ENCODE measurements at regions not wholly inside any gene's neighbourhood (a gene's known extent, or its start where the extent isn't known, plus 50 kb on each side); places are given as distances from the start of the nearest gene placed in this dataset.
"Not testable (repeated sequence)": the region's sequence is repeated elsewhere in the genome, so short reads cannot be mapped to it uniquely, and the experiment has no call there.

DNA sequence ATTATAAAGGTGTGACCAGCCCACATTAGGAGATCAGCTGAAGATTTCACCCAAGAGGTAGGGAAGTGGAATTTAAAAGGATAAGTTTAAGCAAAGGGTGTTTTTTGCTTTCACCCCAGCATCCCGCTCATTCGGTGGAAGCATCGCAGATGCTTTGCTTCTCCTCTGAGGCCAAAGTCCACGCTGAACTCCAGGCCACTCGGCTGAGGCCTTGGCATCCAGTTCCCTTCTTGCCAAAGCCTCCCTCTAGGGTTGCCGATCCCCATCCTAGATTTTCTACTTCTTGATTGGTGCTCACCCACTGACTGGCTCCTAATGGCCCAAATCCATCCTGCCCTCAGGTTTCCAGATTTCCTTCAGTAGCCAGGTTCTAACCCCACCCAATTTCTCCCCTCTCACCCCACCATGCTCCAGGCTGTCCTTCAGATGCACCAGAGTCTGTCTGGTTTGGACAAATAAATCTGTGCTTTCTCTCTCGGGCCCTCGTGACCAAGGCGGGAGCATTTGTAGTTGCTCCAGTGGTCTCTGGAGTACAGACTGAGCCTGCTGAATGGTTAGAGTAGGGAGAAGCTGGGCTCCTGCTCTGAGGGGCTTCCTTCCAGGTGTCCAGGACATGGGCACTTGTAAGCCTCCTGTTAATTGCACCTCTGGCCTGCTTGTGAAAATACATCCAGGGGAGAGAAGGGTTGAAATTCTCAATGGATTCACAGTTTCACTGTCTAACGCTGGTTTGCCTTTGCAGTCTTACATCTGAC is 193.2 kb downstream of the C1orf94 start:
- no peak for DNase-seq (ENCODE audit: low spot score)

DNA sequence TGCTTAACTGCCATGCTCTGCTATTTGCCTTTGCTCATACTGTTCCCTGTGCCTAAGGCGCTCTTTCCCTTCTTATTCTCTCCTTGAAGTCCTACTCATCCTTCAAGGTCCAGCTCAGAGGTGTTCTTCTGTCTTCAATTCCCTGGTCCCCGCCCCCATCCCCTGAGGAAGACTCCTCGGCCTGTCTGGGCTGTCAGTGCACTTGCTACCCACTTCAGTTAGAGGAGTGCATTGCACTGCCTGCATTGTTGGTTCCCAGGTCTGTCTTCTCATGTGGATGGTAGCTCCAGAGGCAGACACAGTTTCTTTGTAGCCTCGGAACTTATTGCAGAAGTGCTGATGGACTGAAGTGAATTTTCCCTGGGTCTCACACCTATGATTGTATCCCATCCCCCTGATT is 194.0 kb downstream of the C1orf94 start:
- no peak for DNase-seq (ENCODE audit: low spot score)

DNA sequence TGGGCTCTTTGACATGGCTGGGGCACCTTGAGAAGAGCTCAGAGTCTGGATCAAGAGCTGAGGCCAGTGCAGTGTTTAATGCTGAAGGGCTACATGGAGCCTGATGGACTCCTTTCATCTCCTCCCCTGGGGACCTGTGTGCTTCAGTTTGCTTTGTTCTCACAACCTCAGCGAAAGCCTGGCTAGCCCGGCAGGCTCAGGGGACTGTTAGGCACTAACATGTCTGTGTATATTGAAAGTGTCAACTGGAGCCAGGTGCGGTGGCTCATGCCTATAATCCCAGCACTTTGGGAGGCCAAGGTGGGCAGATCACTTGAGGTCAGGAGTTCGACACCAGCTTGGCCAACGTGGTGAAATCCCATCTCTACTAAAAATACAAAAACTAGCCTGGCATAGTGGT is 194.5 kb downstream of the C1orf94 start:
- not testable (repeated sequence) for DNase-seq (ENCODE audit: low spot score)

DNA sequence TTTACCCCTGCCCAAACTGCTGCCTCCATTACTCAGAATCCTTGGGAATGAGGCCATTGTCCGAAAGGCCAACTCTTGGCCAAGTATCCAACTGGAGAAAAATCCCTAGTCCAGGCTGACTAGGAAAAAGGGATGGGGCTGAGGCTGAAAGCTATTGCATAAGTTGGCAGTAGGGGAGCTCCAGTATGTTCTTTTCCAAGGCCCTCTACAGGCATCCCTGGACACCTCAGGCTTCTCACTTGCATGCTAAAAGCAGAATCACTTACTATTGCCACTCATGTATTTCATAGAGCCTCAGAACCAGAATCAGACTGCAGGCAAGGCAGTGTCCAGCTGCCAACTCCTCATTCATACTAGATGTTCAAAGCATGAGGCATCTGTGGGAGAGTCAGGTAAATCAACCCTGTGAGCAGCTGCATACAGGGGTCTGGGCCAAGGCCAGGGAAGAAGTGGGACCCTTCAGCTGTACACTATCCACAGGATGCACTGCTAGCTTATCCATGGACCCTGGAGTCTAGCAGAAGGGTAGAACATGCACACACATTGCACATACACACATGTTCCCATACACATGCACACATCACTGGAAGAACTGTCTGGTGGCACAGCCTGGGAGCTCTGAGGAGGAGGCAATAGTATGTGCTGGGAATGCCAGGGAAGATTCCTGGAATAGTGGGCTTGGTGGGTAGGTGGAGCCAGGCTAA is 195.3 kb downstream of the C1orf94 start:
- no peak for DNase-seq (ENCODE audit: low spot score)

DNA sequence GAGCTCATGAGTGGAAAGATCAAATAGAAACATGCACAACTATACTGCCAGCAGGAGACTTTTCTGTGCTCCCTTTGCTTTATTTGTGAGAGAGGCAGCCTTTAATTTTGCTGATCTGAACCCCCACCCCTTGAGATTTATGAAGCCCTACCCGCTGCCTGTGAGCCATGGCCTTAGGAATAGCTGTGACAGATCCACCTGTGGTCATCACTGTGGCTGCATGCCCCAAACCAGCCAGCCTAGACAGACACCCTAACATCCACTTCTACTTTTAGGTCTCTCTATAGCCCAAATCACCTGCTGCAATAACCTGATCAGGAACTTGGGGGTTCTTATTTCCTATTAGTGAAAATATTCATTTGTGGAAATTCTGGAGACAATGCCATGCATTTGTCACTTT is 196.2 kb downstream of the C1orf94 start:
- DNase-seq (ENCODE audit: low spot score) = no peak

DNA sequence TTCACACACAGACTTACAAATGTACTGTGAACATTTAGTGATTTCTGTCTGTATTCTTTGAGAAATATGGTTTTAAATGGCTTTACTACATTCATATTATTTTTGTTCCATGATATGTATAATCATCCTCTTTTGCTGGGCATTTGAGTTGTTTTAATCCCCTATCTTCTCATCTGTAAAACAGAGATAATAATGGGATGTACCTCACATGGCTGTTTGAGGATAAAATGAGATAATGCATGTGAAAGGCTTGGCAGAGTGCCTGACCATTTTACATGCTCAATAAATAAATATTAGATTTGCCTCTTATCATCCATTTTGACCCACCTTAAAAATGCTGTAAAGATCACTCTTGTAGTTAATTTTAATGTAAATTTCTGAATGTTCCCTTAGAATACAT is 197.2 kb downstream of the C1orf94 start:
- DNase-seq (ENCODE audit: low spot score) = no peak

DNA sequence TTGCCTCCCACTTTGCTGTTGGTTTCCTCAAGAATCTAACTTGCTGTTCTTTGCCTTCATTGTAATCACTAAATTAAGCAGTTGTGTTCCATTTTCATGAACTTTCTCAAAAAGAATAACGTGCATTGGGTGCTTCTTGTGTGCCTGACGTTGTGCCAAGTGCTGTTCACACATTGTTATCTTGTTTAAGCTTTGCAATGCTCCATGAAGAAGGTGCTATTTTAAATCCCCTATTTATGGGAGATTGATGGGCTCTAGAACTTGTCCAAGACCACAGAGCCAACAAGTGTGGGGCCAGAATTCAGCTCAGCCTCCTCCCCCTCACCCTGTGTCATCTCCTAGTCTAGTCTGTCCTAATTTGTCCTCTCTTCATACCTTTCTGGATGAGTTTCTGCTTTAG is 199.8 kb downstream of the C1orf94 start:
- DNase-seq (ENCODE audit: low spot score) = no peak

DNA sequence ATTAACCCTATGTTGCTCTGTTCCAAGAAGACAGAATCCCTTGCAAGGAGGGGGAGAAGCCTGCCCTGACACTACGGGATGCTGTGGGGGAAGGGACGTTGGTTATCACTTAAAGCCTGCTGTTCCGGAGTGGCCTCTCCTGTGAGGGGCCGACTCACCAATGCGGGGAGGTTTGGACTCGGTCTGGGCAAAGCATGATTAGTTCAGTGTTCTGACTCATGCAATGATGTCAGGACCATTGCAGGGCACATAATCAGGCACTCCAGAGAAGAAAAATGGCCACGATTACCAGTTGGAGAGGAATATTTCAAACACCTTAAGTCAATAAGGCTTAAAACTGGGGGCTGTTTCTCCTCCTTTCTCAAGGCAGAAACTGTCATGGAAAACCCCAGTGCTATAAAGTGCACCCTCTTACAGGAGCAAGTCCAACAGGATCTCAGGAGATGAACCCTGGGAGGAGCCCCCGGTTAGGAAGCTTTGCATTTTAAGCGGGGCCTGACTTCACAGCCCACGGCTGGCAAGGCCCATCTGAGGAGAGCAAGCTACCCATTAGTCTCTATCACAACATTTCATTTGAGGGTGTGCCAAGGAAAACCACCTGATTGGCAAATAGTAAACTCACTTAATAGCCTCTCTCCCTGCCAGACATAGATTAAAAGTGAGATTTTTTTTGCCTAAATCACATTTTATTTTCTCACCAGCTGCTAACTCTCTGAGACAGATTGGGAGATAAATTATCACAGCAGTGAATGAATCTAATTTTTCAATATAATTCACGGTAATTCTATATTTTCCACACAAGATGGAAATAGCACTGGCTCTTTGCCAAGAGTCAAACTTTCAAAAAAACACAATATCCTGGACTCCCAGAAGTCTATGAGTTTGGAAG is 202.5 kb downstream of the C1orf94 start:
- no peak for DNase-seq (ENCODE audit: low spot score)

DNA sequence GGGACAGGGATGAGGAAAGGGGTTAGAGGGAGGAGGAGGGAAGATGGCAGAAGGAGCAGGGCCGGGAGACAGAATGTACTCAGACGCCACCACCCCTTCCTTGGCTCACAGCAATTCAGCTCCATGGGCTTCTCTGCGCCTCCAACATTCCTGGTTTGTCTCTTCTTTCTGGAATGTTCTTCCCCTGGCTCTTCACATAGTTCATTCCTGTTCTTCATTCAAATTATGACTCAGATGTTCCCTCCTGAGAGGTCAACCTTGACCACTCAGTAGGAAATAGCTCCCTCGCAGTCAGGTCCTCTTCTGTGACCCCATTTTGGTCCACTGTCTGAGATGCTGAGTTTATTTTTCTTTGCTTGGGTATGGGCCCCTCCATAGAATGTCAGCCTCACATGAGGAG is 203.2 kb downstream of the C1orf94 start:
- DNase-seq (ENCODE audit: low spot score) = no peak

DNA sequence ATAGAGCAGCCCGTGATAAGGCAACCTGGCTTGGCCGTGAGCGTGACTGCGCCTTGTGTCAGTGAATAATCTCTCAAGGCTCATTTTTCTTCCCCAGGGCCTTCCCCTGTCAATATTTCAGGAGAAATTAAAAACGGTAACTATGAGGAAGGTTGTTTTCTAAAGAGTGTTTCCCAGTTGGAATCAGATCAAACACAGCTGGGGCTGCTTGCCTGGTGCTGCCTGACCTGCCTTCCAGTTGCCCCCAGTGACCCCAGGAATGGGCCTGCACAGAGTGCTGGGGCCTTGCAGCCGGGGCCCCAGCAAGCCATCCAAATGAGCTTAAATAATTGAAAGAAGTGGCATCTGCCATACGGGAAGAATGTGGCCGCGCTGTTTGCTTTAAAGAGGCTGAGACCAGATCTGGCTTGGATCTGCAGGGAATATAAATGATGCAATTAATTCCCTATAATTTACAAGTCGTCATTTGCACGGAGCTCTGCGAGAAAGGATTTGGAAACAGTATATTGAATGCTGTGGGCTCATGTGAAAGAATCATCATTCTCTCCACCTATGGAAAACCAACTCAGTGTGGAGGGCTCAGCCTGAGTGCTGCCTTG is 203.9 kb downstream of the C1orf94 start:
- no peak for DNase-seq (ENCODE audit: low spot score)

DNA sequence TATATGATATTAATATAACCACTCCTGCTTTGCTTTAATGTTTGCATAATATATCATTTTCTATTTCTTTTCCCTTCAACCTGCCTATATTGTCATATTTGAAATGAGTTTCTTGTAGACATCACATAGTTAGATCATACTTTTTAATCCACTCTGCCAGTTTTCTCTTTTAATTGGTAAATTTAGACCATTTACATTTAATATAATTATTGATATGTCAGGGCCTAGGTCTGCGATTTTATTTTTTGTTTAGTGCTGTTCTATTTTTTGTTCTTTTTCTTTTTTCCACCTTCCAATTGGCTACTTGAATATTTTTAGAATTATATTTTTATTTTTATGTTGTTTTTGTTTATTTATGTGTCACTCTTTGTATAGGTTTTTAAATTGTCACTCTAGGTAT is 213.3 kb downstream of the C1orf94 start:
- no peak for DNase-seq (ENCODE audit: low spot score)

DNA sequence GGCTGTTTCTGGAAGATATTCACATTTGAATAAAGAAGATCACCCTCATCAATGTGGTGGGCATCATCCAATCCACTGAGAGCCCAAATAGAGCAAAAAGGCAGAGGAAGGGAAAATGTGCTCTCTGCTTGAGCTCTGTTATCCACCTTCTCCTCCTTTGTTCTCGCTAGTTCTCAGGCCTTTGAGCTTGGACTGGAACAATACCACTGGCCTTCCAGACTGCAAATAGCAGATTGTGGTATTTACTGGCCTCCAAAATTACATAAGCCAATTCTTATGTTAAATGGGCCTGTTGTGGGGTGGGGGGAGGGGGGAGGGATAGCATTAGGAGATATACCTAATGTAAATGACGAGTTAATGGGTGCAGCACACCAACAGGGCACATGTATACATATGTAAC is 219.3 kb downstream of the C1orf94 start:
- DNase-seq (ENCODE audit: low spot score) = no peak

DNA sequence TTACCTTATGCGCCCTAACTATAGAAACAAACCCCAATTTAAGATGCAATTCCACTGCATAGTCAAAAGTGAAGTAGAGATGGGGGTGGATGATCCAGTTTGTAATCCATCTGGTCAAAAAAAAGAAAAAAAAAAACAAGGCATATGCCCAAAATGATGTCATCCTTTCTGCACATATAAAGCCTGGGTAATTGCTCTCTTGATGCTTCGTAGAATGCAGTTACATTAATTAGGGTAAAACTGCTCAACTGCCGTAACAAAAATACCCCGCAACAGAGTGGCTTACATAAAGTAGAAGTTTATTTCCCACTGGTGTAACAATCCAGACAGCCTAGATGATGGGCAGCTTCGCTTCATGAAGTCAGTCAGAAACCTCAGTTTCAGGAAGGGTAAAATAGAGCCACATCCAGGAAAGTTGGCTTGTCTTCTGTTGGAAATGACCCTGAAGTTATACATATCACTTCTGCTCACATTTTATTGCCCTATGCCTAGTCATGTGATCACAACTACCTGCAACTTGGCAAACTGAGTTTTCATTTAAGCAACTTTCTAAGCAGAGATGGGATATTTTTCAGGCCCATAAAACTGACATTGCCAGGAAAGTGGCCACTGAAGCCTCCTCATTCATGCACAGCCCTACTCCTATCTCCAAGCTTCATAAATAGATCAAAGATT is 221.7 kb downstream of the C1orf94 start:
- DNase-seq (ENCODE audit: low spot score) = no peak

DNA sequence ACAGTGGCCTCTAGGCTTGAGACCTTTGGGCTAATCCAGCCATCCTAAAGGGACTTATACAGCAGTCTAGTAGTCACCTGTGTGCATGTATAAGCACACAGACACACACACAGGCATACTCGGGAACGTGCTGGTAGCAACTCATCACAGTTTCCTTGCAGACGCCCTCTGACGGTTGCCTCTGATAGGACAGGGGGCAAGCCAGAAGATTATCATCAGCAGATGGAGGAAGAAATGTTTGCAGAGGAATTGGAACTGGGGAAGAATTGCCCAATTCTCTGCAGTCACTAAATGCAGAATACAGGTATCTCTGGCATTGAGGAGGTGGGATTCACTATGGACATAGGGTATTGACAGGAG is 222.2 kb downstream of the C1orf94 start:
- no peak for DNase-seq (ENCODE audit: low spot score)

DNA sequence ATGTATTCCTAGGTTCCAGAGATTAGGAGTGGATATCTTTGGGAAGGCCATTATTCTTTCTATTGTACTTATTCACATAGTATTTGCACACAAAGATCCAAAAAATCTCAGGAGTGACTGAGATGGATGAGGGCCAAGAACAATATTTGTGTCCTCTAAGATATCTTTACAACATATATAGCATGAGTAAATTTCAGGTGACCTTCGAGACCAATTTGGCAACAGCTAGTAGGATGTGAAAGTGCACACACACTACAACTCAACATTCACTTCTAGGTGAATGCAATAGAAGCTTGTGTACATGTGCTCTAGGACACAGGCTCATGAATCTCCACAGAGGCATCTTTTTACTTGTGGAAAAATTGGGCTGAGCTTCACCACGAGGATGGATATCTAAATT is 224.0 kb downstream of the C1orf94 start:
- no peak for DNase-seq (ENCODE audit: low spot score)

DNA sequence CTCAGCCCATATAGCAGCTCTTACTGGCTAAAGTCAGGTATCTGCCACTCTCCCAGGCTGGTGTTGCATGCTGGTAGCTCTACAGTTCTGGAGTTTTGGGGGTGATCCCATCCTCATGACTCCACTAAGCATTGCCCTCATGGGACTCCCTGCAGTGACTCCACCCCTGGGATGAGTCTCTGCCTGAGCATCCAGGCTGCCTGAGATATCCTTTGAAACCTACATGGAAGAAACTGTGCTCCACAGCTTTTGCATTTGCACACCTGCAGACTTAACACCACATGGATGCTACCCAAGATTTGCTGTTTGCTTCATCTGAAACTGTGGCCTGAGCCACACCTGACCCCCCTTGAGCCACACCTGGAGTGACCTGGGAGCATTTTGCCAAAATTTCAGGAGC is 226.4 kb downstream of the C1orf94 start:
- DNase-seq (ENCODE audit: low spot score) = no peak

DNA sequence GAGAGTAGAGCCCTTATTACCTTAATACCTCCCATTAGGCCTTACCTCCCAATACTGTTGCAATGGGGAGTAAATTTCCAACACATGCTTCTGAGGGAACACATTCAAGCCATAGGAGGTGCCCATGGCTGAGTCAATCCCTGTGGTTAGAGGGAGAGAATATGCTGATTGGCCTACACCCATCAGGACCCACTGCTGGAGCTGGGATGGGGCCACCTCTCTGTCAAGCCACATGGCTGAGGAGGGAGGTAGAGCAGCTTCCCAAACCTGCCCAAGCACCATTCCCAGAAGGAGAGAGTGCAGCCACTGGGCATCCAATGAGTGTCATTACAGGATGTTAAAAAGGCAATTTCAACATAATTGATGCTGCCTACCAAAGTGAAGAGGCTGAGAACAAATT is 228.1 kb downstream of the C1orf94 start:
- no peak for DNase-seq (ENCODE audit: low spot score)

DNA sequence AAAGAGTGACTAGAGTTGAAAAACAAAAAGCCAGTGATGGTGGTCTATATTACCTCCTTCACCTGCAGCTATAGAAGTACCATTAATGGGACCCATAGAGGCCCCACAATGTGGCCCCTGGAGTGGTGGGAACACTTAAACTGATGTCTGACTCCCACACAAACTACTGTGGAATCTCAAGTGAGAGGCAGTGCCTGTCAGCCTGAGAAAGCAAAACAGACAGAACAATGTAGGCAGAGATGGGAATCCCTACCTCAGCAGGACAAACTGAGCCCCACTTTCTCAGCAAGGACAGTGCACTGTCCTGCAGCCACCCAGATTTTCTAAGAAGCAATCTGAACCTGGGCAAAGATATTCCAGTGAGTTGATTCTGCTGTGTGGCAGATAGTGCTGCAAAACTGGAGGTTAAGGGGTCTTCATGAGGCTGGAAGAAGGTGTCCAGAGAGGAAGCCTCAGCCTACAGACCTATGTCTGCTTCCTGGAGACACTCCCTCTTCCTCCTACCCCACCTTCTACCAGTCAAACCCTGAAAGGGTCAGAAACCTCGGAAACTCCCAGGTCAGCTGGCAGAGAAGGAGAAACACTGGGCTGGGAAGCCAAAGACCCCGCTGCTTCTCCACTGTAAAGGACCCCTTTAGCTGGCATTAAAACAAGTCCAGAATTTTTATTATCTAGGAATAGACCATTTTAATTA is 228.7 kb downstream of the C1orf94 start:
- DNase-seq (ENCODE audit: low spot score) = no peak

DNA sequence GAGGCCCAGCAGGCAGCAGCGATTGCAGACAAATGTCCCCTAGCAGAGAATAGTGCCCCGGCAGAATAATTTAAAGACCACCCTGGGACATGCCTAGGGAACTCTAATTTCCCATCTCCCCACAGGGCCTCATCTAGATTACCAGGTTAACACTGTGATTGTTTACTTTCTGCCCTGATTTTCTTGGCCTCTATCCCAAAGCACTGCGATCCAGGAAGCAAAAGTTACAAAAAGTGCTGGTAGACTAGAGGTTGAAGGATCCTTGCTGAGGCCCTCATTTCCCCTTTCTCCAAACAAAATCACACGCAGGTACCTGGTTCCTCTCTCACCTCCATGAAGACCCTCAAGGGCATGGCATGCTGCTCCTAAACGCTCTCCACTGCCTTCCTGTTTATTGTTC is 229.7 kb downstream of the C1orf94 start:
- no peak for DNase-seq (ENCODE audit: low spot score)

DNA sequence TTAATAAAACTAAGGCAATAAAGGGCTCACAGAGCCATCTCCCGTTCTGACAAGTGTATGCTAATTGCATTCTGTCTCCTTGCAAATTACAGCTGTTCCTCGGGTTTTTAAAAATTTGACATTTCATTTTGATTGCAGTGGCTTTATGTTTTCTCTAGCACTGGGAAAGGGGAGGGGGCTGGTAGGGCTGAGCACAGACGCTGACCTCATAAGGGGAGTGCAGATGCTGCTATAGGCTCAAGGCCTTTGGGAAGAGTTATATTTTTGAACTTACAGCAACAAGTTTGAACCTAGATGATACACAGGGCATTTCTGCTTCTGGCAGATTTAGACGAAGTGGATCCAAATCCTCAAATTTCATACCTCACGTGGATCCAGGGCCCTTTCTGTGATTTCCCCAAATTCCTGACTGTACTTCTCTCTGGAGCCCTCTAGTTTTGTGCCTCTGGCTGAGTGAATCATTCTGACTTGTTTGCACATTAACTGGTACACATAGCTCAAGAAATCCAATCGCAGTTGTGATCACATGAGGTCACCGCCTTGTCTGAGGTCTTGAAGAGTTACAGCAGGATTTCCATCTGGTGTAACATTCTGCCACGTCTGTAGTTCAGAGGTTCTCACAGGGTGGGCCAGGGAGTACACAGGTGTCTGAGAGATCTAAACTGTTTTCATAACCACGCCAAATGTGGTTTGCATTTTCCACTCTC is 230.3 kb downstream of the C1orf94 start:
- no peak for DNase-seq (ENCODE audit: low spot score)

DNA sequence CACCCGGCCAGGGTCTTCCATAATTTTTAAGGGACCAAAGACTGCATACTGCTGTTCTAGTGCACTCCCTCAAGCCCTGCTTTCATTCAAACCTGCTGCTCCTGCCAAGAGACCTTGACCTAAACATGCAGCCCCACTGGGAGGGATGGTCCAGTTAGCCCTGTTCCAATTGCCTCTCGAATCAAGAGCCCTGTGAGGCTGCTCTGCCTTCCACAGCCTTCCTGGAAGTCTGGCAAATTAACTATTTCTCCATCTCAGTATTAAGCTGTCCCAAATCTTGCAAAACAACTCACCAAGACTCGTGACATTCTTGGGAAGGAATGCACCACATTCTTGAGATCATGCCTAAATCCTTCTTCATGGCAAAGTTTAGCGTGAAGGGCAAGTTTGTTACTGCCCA is 231.3 kb downstream of the C1orf94 start:
- DNase-seq (ENCODE audit: low spot score) = no peak
